Body of pancreas (tissue), 4 donors: ENCODE measurements at regions not wholly inside any gene's neighbourhood (a gene's known extent, or its start where the extent isn't known, plus 50 kb on each side); places are given as distances from the start of the nearest gene placed in this dataset.

Experiments used
- POLR2A ChIP-seq, 3 donors: fragments of 450-650 bp; IDR thresholded peaks; one replicate each; pipeline ENCODE4 v1.6.1; 2016; ENCODE audit warnings: antibody characterized with exemption in 3 of 3, mild to moderate bottlenecking in 2 of 3
- TF ChIP-seq, protein P1 (sequence below), 7 experiments: fragments of 450-650 bp in 4 of 7; fragments of 200-600 bp in 3 of 7; sonication (generic) in 3 of 7; IDR thresholded peaks; one replicate each; pipeline ENCODE4 v1.5.1; 2016 to 2019; ENCODE audit warnings: antibody characterized with exemption in 7 of 7

DNA sequence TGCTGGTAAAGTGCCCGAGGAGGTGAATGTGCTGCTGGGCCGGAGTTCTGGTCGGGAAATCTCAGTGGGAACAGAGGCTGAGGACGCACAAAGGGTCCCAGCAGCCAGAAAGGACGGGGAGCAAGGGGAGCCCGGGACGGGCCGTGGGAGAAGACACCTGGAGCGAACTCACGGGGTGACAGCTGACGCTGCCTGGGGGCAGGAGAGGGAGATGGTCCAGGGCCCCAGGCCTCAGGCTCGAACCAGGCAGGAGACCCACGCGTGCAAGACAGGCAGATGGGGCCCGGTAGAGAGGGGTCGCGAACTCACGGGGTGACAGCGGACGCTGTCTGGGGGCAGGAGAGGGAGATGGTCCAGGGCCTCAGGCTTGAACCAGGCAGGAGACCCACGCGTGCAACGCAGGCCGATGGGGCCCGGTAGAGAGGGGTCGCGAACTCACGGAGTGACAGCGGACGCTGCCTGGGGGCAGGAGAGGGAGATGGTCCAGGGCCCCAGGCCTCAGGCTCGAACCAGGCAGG is 72.9 kb downstream of the METRNL start:
- TF ChIP-seq, protein P1, sequence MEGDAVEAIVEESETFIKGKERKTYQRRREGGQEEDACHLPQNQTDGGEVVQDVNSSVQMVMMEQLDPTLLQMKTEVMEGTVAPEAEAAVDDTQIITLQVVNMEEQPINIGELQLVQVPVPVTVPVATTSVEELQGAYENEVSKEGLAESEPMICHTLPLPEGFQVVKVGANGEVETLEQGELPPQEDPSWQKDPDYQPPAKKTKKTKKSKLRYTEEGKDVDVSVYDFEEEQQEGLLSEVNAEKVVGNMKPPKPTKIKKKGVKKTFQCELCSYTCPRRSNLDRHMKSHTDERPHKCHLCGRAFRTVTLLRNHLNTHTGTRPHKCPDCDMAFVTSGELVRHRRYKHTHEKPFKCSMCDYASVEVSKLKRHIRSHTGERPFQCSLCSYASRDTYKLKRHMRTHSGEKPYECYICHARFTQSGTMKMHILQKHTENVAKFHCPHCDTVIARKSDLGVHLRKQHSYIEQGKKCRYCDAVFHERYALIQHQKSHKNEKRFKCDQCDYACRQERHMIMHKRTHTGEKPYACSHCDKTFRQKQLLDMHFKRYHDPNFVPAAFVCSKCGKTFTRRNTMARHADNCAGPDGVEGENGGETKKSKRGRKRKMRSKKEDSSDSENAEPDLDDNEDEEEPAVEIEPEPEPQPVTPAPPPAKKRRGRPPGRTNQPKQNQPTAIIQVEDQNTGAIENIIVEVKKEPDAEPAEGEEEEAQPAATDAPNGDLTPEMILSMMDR (IDR thresholded peaks at IDR 0.05): no peak
- no peak for TF ChIP-seq POLR2A (IDR thresholded peaks at IDR 0.05)
